Smooth muscle cell (in vitro differentiated cells): ENCODE measurements at regions not wholly inside any gene's neighbourhood (a gene's known extent, or its start where the extent isn't known, plus 50 kb on each side); places are given as distances from the start of the nearest gene placed in this dataset.

Experiments used
- DNase-seq: peaks from one replicate; lab custom pipeline; 2025; ENCODE audit not compliant: unreplicated experiment; lab: John Stamatoyannopoulos, UW
- H2AFZ ChIP-seq: fragments of 200-600 bp; sonication (generic); 2 replicates; pipeline ENCODE4 v1.6.0; 2016; ENCODE audit warnings: antibody characterized with exemption, low read depth, mild to moderate bottlenecking
- H3F3A ChIP-seq: fragments of 200-600 bp; sonication (generic); 2 replicates; pipeline ENCODE4 v1.6.0; 2017; ENCODE audit warnings: antibody characterized with exemption, low read depth
- H3K27ac ChIP-seq: fragments of 200-600 bp; sonication (generic); 2 replicates; pipeline ENCODE4 v1.5.1; 2016; ENCODE audit warnings: low read depth, mild to moderate bottlenecking
- H3K27me3 ChIP-seq: fragments of 200-600 bp; sonication (generic); 2 replicates; pipeline ENCODE4 v1.6.1; 2016; ENCODE audit warnings: low read depth, mild to moderate bottlenecking
- H3K36me3 ChIP-seq: fragments of 200-600 bp; sonication (generic); 2 replicates; pipeline ENCODE4 v1.5.1; 2016; ENCODE audit warnings: low read depth
- H3K4me1 ChIP-seq: fragments of 200-600 bp; sonication (generic); 2 replicates; pipeline ENCODE4 v1.5.1; 2016; ENCODE audit warnings: low read depth
- H3K4me2 ChIP-seq: fragments of 200-600 bp; sonication (generic); 2 replicates; pipeline ENCODE4 v1.6.0; 2016; ENCODE audit warnings: mild to moderate bottlenecking
- H3K4me3 ChIP-seq: fragments of 200-600 bp; sonication (generic); 2 replicates; pipeline ENCODE4 v1.5.1; 2016; ENCODE audit warnings: mild to moderate bottlenecking
- H3K79me2 ChIP-seq: fragments of 200-600 bp; sonication (generic); 2 replicates; pipeline ENCODE4 v1.6.0; 2016; ENCODE audit warnings: low read depth, mild to moderate bottlenecking
- H3K9ac ChIP-seq: fragments of 200-600 bp; sonication (generic); 2 replicates; pipeline ENCODE4 v1.6.0; 2016; ENCODE audit warnings: low read depth
- H3K9me3 ChIP-seq: fragments of 200-600 bp; sonication (generic); replicated peaks from 2 replicates; pipeline ENCODE4 v1.5.1; 2016; ENCODE audit warnings: low read depth
- H4K20me1 ChIP-seq: fragments of 200-600 bp; sonication (generic); 2 replicates; pipeline ENCODE4 v1.6.0; 2016; ENCODE audit warnings: low read depth
- WGBS: methylation state at CpG from one replicate; pipeline ENCODE4 v1.1.7; 2016; ENCODE audit warnings: low lambda C conversion rate; 5-methylcytosine and 5-hydroxymethylcytosine counted together
- TF ChIP-seq, protein P1 (sequence below): fragments of 200-600 bp; sonication (generic); IDR thresholded peaks from 2 replicates; pipeline ENCODE4 v1.5.1; 2017; ENCODE audit warnings: borderline replicate concordance, mild to moderate bottlenecking, antibody characterized with exemption; ENCODE audit not compliant: insufficient read depth, poor library complexity, severe bottlenecking

DNA sequence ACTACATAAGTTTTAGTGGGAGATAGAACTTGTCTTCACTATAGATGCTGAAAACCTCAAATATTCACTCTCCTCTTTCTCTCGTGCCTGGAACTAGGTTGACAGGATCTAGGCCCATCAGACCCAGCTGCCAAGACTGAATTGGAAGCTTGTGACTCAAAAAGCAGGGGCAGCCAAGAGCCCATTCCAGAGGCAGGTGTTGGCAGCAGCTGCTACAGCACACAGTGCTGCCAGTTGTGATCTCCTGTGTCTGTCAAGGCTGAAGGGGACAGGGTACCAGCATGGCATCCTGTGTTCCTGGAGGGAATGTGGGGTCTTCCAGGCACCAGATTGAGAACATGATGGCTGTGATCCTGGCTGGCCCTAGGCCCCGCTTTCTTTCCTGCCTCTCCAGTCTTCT is 92.5 kb upstream of the MB21D2 start:
- Histone ChIP-seq H3K4me1 (no peaks in the 10 kb centered on the region), H4K20me1 (no peaks in the 10 kb centered on the region), H3K4me3 (no peak overlapping the region), H2AFZ (no peak overlapping the region), H3K4me2 (no peak overlapping the region), H3K27ac (no peak overlapping the region), H3K36me3 (no peaks in the 10 kb centered on the region), H3K9ac (no peak overlapping the region), H3K27me3 (no peaks in the 10 kb centered on the region), H3K79me2 (no peaks in the 10 kb centered on the region), H3F3A (no peaks in the 10 kb centered on the region), H3K9me3 (peaks cover 10% of the 10 kb centered on the region)
- 73% methylated on average over 2 of the region's 2 CpGs for WGBS
- DNase-seq, result no peak
- TF ChIP-seq, protein P1, sequence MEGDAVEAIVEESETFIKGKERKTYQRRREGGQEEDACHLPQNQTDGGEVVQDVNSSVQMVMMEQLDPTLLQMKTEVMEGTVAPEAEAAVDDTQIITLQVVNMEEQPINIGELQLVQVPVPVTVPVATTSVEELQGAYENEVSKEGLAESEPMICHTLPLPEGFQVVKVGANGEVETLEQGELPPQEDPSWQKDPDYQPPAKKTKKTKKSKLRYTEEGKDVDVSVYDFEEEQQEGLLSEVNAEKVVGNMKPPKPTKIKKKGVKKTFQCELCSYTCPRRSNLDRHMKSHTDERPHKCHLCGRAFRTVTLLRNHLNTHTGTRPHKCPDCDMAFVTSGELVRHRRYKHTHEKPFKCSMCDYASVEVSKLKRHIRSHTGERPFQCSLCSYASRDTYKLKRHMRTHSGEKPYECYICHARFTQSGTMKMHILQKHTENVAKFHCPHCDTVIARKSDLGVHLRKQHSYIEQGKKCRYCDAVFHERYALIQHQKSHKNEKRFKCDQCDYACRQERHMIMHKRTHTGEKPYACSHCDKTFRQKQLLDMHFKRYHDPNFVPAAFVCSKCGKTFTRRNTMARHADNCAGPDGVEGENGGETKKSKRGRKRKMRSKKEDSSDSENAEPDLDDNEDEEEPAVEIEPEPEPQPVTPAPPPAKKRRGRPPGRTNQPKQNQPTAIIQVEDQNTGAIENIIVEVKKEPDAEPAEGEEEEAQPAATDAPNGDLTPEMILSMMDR, result no peak

DNA sequence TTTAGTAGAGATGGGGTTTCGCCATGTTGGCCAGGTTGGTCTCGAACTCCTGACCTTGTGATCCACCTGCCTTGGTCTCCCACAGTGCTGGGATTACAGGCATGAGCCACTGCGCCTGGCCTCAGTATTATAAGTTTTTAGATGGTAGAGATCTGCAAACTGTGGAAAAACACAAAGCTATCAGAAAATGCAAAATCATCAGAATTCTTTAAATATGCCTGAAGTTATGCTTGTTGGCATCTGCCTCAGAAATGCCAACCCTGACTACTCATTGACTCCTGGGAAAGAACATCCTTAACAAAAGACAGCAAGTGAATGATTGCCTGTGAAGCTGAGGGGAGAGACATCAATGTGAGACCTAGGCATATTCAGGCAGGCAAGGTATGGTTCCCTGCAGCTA is 94.3 kb upstream of the MB21D2 start:
- H3K79me2 ChIP-seq, result no peaks in the 10 kb centered on the region
- no peaks in the 10 kb centered on the region for H3F3A ChIP-seq
- H4K20me1 ChIP-seq, result no peaks in the 10 kb centered on the region
- no peak overlapping the region for H3K4me2 ChIP-seq
- H3K27ac ChIP-seq, result no peak overlapping the region
- no peaks in the 10 kb centered on the region for H3K36me3 ChIP-seq
- peaks cover 10% of the 10 kb centered on the region for H3K9me3 ChIP-seq
- WGBS, result 93% methylated on average over 3 of the region's 3 CpGs
- no peaks in the 10 kb centered on the region for H3K4me1 ChIP-seq
- no peak overlapping the region for H3K9ac ChIP-seq
- no peak for DNase-seq
- no peak overlapping the region for H3K4me3 ChIP-seq
- TF ChIP-seq, protein P1, result no peak
- H2AFZ ChIP-seq, result no peak overlapping the region
- no peaks in the 10 kb centered on the region for H3K27me3 ChIP-seq

DNA sequence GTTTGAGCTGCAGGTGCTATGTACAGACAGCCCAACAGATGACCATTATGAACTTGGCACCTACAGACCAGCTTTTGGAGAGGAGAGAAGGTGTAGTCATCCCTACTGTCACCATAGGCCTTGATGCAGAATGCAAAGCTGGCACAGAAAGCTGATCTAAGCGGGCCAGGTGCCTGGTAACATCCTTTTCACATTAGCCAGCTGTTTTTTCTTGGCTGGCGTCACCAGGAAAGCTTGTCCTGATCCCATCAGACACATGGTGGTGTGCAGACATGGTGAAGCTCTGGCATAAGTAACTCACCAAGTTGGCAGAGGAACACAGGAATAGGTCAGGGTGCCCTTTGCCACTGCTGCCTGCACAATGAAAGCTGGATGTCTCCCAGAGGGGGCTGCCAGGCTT is 97.2 kb upstream of the MB21D2 start:
- no peak for DNase-seq
- Histone ChIP-seq H3K79me2 (no peaks in the 10 kb centered on the region), H3K9me3 (peaks cover 10% of the 10 kb centered on the region), H3K36me3 (no peaks in the 10 kb centered on the region), H4K20me1 (no peaks in the 10 kb centered on the region), H3F3A (no peaks in the 10 kb centered on the region), H3K27me3 (no peaks in the 10 kb centered on the region), H3K4me2 (no peak overlapping the region), H3K27ac (no peak overlapping the region), H2AFZ (no peak overlapping the region), H3K9ac (no peak overlapping the region), H3K4me1 (no peaks in the 10 kb centered on the region), H3K4me3 (no peak overlapping the region)
- TF ChIP-seq, protein P1, result no peak
- WGBS, result 91% methylated on average over 2 of the region's 2 CpGs

DNA sequence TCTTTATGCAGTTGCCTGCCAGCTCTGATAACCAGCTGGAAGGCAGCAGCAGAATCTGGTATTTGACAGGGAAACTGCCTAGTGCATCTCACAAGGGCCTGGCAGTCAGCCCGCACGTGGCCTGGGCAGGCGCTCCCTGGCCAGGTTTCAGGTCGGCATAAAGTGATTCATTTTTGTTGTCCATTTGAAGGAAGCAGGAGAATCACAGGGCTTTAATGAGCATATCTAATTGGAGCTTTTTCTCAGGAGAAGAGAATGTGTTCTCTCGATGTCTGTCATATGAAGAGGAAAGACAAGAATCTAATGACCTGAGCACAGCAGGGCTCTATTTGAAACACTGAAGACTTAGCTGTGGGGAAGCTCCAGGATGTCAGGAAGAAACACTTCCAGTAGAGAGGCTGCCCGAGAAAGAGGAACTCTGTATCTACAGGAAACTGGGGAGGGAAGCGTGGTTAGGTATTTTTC is 98.8 kb upstream of the MB21D2 start:
- TF ChIP-seq, protein P1, result no peak
- no peaks in the 10 kb centered on the region for H3K27me3 ChIP-seq
- no peaks in the 10 kb centered on the region for H3F3A ChIP-seq
- no peak overlapping the region for H3K4me2 ChIP-seq
- no peaks in the 10 kb centered on the region for H4K20me1 ChIP-seq
- H3K27ac ChIP-seq, result no peak overlapping the region
- 50% methylated on average over 7 of the region's 7 CpGs for WGBS
- H3K36me3 ChIP-seq, result no peaks in the 10 kb centered on the region
- DNase-seq, result no peak
- no peak overlapping the region for H2AFZ ChIP-seq
- no peak overlapping the region for H3K4me3 ChIP-seq
- H3K79me2 ChIP-seq, result no peaks in the 10 kb centered on the region
- peaks cover 10% of the 10 kb centered on the region for H3K9me3 ChIP-seq
- no peaks in the 10 kb centered on the region for H3K4me1 ChIP-seq
- H3K9ac ChIP-seq, result no peak overlapping the region
